AML-193 (cell line): ENCODE measurements at regions not wholly inside any gene's neighbourhood (a gene's known extent, or its start where the extent isn't known, plus 50 kb on each side); places are given as distances from the start of the nearest gene placed in this dataset.

Experiments used
- DNase-seq, 2 experiments: peaks; one replicate each; lab custom pipeline; 2025; lab: John Stamatoyannopoulos, UW

- DNase-seq: no peak
Measured at GRCh38 chr6:164152611-164153010, 738.1 kb downstream of the QKI start.

DNA sequence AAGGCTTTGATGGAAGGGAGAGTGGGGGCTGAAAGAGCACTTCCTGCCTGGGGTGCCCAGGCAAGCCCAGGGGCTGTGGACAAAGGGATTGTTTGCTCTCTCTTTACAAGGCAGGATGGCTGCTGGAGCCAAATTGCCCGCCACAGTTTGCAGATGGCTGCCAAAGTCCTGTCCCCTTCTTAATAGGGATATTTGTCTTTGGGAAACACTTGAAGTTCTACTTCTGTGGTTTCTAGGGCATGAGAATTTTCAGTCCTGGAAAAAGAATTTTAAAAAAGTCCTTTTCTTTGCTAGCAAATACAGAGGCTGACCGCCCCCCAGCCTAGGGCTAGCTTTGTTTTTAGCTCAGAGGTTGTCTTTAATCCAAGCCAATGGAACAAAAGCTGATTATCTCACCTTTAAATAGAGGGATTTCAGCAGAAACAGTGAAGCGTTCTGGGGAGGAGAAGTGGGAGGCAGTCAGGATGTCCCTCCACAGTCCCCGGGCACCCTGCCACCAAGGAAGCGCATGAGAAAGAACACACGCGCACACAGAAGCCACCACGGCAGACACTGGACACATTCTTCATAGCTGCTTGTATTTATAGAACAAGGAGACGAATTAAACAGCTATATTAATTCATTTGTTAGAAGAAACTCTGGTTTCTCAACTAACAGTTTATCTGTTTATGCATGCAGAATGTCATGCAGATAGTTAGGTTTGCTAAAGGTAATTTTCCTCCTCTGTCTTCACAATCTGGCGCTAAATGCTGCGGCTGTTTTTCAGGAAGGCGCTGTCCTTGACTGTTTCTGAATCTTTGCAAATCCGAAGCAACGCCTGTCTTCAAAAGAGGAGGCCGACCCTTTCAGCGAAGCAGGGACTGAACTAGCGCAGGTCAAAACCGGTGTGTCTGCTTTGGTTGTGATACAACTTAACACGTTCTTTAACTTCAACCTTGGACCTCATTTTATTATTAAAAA, 736.9 kb downstream of the QKI start:
- DNase-seq: no peak

GRCh38 chr6:164150232-164150631, 735.7 kb downstream of the QKI start:
- DNase-seq: no peak

- no peak for DNase-seq
Measured at GRCh38 chr6:164148788-164149187, 734.3 kb downstream of the QKI start.

GRCh38 chr6:164144316-164144715, 729.8 kb downstream of the QKI start:
- no peak for DNase-seq

- DNase-seq: no peak
Measured at GRCh38 chr6:164142322-164142721, 727.8 kb downstream of the QKI start.

DNA sequence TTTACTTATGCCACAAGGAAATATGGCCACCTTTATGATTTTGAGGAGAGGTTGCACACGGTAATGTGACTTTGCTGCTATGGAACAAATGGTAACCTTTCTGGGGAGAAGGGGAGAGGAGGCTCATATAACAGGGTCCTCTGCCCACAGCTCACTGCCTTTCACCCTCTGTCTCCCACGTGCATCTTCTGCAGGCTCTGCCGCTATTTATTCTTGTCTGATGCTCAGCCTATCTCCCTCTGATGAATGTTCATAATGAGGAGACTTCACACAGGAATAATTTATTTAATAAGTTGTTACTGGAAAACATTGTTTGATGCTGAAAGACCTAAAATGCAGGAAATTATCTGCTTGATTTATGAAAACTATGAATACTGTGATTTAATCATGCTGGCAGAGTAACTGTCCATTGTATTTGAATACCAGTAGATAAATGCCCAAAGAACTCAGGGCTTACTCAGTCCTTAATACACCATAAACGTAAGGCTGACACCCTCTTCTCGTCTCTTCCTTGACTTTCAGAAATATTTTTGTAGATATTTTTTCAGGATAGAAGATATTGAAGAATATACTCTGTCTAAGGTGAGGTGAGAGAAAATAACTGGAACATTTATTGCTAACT, 721.1 kb downstream of the QKI start:
- DNase-seq: no peak

- no peak for DNase-seq
Measured at GRCh38 chr6:164133095-164133494, 718.6 kb downstream of the QKI start.

GRCh38 chr6:164130585-164130984, 716.1 kb downstream of the QKI start:
- no peak for DNase-seq

GRCh38 chr6:164130151-164130550, 715.6 kb downstream of the QKI start:
- no peak for DNase-seq

DNA sequence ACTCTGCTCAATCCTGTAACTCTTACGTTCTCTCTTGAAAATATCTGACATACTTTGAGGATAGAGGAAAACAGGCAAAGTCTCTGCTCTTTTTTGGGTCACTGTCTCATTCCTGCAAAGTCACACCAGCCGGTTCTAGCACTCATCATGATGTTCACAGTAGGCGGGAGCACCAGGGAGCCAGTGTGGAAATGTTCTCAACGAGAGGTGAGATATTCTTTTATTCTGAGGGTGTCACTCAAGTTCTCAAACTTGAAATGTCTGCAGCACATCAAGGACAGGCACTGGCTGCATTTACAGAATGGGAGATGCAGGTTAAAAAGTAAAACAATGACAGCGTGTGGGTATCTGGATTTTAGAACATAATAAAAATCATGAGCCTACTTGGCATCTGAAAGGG, 714.7 kb downstream of the QKI start:
- no peak for DNase-seq

DNA sequence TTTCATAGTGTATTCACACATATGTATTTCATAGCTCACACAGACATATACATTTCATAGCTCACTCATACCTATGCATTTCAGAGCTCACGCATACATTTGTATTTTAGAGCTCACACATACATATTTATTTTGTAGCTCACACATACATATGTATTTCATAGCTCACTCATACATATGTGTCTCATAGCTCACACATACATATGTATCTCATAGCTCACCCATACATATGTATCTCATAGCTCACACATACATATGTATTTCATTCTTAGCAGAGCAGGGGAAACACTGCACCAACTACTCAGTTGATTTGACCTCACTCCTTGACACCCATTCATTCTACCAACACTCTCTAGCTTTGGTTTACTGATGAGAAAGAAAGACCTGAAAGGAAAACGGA, 713.6 kb downstream of the QKI start:
- no peak for DNase-seq

DNA sequence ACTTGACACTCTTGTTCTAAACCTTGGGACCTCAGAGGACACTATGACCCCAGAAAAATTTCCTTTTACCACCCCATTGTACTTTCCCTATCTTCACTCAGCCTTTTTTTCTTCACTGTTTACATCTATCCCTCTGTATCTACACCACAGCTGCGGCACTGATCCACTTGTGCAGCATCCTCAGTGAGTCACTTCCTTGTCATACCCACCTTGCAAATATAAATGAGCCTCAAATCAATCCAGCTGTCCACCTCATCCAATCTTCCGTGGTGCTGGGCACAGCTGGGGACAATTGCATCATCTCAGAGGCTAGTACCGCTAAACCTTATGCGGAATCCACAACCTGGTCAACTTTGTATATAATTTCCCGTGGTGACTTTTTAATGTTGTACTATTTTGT, 710.5 kb downstream of the QKI start:
- DNase-seq: no peak

DNA sequence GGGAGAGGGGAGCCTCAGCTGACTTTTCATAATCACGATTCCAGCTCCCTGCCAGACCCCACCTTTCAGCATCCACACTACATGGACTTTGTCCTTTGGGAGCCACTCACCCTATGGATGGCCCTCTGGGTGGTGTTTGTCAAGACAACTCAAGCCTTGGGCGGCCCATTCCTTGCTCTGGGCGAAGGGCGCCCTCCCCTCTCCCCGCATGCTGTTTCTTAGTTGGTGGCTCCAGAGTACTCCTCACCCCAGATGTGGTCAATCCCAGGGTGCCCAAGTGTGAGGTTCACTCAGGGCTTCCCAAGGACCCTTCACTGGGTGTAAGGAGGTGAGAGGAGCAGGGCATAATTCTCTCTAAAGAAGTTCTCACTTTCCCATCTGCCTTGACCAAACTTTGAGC, 710.0 kb downstream of the QKI start:
- DNase-seq: no peak

DNA sequence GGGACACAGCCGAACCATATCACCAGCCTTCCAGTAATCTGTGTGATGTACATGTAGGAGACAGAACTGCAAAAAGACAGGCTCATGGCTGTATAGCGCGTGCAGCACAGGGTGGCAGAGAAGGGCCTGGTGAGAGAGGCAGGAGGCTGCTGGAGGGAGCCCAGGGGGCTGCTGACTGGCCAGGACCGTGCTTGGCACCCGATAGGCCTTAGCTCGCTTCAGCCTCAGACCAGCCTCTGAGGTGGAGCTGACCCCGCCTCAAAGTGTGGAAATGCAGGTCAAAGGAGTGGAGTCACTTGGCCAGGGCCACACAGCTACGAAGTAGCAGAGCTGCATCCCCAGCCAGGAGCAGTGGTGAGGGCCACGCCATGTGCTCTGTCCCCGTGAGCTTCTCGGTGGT, 707.6 kb downstream of the QKI start:
- no peak for DNase-seq

DNA sequence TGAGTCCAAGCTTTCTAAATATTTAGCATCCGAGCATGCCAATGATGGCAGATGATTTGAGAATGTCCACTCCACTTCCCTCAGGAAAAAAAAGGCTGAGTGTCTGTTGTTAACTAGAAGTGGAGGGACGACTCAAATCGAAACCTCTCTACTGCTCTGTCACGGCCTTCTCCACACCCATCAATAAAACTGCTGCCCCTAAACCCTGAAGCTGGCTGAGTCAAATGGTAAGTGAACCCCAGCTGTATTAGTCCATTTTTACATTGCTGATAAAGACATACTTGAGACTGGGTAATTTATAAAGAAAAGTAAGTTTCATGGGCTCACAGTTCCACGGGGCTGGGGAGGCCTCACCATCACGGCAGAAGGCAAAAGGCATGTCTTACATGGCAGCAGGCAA, 707.0 kb downstream of the QKI start:
- no peak for DNase-seq

- no peak for DNase-seq
Measured at GRCh38 chr6:164114651-164115050, 700.1 kb downstream of the QKI start.

GRCh38 chr6:164114051-164114450, 699.5 kb downstream of the QKI start:
- no peak for DNase-seq

GRCh38 chr6:164113637-164114036, 699.1 kb downstream of the QKI start:
- no peak for DNase-seq

DNA sequence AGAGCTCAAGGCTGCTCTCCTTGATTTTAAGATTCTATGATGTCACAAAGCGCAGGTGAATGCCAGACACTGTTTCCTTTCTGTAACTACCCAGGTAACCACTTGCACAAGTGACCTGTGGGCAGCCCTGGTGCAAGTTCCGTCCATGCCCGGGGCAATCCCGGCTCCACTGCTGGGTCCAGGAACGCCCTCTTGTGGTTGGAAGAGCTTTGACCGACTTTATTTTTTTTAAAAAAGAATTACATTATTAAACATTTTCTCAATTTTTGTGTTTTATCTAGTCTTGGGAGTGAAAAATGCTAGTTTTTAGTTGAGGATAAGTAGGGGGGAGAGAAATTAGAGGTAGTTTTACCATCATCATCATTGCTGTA, 695.2 kb downstream of the QKI start:
- peak in 1 of 2 experiments; percentile 10 for DNase-seq

- peak; percentile 2 to 34 for DNase-seq
Measured at GRCh38 chr6:164108869-164109769, 694.6 kb downstream of the QKI start.

DNA sequence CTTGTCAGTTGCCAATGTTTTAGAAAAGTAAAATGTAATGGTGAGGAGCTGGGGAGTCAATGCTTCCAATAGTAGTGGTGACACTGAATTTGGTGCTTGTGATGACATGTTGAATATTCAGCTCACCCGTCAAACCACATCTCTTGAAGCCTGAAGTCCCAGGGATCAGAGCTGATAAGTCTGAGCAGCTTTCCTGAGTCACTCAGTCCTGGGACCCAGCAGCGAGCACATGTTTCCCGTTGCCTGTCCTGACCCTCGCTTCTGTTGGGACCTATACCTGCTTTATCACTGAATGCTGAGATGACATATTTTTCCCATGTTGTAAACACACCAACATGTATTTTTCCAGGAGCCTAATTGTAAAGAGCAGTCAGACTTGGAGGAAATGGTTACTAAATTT, 693.6 kb downstream of the QKI start:
- DNase-seq: no peak
